HUDEP-2 (cell line): ENCODE measurements at regions not wholly inside any gene's neighbourhood (a gene's known extent, or its start where the extent isn't known, plus 50 kb on each side); places are given as distances from the start of the nearest gene placed in this dataset.

ENCODE experiments used
- DNase-seq, 76 experiments: peaks; one replicate each; lab custom pipeline; 2025; ENCODE audit not compliant: unreplicated experiment in 76 of 76; lab: John Stamatoyannopoulos, UW

- no peak for DNase-seq
These were observed 811.6 kb upstream of the ZNF608 start for GRCh38 chr5:125558016-125558415.

DNA sequence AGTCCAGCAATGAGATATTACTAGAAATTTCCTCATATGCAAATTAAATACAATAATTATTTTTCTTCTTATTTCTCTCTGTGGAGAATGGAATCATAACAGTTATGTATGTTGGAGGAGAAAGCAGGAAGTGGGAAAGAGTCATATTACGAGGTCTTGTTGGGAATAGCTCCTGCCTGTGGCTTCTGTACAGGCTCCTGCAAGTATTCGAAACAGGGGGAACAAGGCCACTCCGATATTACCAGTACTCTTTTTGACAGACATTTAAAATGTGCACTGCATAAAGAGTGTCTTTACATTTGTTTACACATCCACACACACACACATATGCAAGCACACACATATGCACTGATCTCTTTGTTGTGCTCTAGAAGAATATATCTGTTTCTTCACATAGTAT lies 812.0 kb upstream of the ZNF608 start:
- no peak for DNase-seq

DNA sequence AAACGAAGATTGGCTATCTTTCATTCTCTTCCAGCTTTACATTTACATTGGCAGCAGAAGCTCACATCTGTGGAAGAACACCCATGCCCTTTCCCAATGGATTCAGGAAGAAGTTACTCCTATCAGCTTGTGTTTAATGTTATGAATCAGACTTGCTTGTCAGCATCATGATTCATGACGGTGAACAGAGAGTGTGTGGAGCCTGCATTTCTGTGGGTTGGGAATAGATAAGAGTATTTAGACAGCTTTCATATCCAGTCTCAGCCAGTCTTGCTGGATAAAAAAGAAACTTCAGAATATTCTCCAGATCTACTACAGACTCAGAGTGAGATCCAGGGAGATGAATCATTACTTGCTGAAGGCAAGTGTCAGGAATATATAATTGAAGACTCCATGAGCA lies 812.9 kb upstream of the ZNF608 start:
- no peak for DNase-seq

GRCh38 chr5:125560476-125561225 lies 814.2 kb upstream of the ZNF608 start:
- DNase-seq, result no peak

DNA sequence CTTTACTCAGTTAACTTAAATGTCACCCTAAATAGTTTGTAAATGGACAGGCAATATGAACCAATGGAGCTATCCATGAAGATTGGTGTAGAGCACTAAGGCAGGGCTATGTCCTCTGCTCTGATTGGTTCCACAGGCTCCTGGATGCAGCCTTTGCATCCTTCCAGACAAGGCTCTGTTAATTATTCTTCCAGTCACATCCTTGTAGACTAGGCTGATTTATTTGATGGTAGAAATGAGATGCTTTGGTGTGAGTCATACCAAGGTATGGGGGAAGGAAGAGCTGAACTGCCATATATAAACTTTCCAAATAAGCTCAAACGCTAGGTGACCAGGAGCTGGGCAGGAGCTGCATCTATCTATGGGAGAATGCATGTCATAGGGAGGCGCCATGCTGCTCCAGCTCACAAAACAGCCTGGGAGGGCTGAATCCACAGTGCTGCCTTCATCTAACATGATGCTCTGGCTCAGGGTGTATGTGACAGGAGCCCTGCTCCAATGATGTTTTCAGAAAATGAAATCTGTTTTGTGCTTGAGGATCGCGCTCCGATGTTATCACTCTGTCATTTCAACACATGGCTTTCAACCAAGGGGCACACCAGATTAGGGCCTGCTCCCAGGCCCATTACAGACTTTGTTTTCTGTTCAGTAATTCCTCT lies 818.0 kb upstream of the ZNF608 start:
- no peak for DNase-seq

DNA sequence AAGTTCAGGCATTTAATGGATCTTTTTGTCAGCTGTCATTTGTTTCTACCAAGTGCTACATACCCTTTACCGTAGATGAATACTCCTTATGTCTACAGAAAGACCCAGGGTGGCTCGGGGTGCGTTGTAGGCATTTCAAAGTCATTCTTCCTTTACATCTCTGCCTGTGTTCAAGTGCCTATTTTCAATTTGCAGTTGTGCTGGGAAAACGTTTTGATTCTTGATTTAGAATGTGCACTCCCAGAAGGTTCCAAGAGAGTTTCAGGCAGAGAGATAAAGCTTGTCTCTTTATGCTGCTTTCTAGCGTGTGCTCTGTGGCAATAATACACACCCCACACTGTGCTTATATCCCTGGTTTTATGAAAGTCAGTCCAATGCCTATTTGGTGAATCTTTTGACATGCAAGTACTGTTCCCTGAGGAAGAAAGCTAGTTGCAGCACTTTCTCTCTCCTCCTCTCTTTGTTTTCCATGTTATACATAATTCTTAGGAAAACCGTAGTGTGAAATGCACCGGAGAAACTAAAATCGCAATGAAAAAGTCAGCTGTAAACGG lies 828.1 kb upstream of the ZNF608 start:
- no peak for DNase-seq

- DNase-seq, result no peak
These were observed 828.9 kb upstream of the ZNF608 start for GRCh38 chr5:125575171-125575890.

DNA sequence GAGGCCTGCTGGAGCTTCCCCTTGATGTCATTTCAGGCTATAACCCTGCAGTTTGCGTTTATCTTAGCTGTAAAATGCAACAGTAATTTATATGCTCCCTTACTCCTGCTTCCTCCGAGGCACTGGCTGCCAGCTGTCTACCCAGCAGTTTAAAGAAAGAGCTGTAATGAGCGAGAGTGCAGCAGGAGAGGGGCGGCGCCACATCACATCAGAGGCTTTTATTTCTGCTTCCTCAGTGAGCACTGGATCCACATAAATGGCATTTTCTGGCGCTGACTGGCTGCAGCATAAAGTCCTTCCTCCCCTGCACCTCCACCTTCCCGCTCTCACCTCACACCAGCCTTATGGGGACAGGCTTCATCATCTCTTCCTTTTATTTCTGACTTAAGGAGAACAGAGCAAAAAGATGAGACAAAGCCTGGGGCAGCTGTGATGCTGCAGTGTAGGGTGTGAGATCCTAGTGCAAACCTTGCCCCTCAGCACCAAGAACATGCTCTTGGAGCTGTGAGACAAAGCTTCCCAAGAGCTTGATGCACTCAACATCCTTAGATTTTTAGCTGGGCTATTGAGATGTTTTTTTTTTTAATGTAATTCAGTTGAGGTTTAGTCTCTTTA lies 829.6 kb upstream of the ZNF608 start:
- no peak for DNase-seq

DNA sequence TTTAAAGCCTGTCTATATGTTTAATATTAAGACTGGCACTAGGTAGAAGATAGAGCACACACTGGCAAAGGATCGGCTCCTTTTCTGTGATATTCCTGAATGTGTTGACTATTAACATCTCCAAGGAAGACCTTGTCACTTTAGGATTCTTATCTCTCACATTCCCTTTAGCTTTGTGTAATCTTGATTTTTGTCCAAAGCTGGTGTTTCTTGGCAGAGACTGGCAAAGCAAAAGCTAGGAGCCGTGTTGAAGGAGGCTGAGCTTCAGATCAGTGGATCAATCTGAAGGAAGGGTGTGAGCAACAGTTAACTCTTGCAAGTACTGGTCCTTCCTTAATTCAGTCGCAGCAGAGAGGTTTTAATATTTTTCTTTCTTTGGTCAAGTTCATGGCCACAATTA lies 830.4 kb upstream of the ZNF608 start:
- no peak for DNase-seq

DNA sequence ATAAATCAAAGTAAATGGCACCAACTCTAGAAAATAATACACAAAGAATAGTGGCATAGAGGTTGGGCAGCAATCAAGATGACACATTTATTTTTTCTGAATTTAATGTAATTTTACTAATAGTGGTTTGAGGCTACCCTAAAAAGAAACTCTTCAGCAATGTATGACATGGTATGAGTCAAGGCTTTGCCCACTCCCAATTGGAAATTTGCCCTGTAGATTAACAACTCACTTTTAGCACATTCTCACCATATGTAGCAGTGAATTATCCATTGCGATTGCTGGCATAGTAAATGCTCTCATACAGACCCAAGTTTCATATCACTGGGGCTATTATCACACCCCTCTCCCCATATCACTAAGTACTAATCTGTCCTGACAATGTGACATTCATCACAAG lies 832.1 kb upstream of the ZNF608 start:
- no peak for DNase-seq

- no peak for DNase-seq
These were observed 832.7 kb upstream of the ZNF608 start for GRCh38 chr5:125579182-125579581.

- DNase-seq, result no peak
These were observed 834.9 kb upstream of the ZNF608 start for GRCh38 chr5:125581311-125581710.

GRCh38 chr5:125582352-125582751 lies 835.9 kb upstream of the ZNF608 start:
- DNase-seq, result no peak

GRCh38 chr5:125583321-125584139 lies 837.1 kb upstream of the ZNF608 start:
- no peak for DNase-seq

DNA sequence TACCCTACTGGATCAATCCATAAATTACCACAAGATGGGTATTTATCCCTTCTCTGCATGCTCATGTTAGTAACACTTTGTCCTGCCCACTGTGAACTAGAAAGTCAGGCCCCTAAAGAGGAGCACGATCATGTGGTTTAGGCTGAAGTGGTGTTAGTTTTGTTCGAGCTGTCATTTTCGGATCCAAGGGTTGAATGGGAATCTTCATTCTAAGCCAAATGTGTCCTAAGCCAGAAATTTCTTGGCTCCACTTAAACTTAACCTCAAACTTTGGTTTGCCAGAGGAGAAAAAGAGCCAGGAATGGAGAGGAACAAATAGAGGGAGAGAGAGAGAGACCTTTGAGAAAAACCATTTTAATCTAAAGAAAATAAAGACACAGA lies 837.7 kb upstream of the ZNF608 start:
- no peak for DNase-seq

- no peak for DNase-seq
These were observed 835.6 kb upstream of the GRAMD2B start for GRCh38 chr5:125587631-125588030.

GRCh38 chr5:125592856-125593255 lies 830.4 kb upstream of the GRAMD2B start:
- no peak for DNase-seq

DNA sequence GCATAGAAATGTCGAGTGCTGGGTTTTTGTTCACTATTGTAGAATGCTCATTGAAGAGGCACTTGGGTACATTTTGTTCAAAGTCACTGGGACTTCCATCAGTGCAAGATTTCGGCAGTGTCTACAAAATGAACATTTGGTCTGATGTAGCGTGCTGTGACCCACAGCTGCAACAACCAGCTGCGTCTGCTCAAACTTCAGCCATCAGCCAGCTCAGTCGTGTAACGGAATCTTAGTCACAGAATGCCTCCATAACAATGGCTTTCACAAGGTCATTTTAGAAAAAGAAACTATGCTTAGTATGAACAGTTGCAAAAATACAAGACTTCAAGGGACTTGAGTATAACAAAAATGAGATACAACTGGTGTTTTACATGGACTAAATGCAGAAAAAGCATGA lies 828.1 kb upstream of the GRAMD2B start:
- no peak for DNase-seq

- DNase-seq, result no peak
These were observed 827.4 kb upstream of the GRAMD2B start for GRCh38 chr5:125595845-125596244.

GRCh38 chr5:125597338-125597737 lies 825.9 kb upstream of the GRAMD2B start:
- no peak for DNase-seq
